Activated CD4-positive, alpha-beta T cell treated with anti-CD3 and anti-CD28 coated beads, Interleukin-10, Interleukin-2, amounts not matched to agents 100 ng/mL and 50 ng/mL, durations not matched to agents 16 hours and 8 hours (primary cell): ENCODE measurements at regions not wholly inside any gene's neighbourhood (a gene's known extent, or its start where the extent isn't known, plus 50 kb on each side); places are given as distances from the start of the nearest gene placed in this dataset.
"Not testable (repeated sequence)": the region's sequence is repeated elsewhere in the genome, so short reads cannot be mapped to it uniquely, and the experiment has no call there.

ENCODE experiments used
- DNase-seq: peaks from one replicate; pipeline ENCODE4 v3.0.0-alpha.2; 2020

DNA sequence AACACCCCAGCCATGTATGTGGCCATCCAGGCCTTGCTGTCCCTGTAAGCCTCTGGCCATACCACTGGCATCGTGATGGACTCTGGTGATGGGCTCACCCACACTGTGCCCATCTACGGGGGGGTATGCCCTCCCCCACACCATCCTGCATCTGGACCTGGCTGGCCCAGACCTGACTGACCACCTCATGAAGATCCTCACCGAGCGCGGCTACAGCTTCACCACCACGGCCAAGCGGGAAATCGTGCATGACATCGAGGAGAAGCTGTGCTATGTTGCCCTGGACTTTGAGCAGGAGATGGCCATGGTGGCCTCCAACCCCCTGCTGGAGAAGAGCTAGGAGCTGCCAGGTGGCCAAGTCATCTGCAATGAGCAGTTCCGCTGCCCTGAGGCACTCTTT is 80.4 kb upstream of the ZCCHC2 start:
- no peak for DNase-seq

DNA sequence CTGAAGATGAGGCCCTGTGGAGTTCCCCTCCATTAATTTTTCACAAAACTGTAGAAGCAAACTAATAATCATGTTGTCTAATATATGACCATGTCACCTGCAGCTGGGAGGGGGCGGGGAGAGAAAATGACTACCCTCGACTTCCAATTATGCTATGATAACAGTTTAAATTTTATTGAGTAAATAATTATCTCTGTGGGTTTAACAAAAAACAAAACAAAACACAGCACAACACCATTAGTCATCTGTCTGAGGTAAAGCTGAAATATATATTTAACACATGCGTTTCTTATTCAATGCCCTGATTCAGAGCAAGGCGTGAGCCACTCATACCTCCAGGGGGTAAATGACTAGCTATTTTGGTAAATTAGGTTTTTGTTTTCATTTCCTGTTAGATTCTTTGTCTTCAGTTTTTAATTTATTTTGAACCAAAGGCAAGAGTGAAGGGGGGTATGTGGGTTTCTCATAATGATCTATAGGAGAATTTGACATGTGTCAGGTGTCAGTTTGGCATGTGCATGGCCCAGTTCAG is 77.4 kb upstream of the ZCCHC2 start:
- peak; percentile 38 for DNase-seq

DNA sequence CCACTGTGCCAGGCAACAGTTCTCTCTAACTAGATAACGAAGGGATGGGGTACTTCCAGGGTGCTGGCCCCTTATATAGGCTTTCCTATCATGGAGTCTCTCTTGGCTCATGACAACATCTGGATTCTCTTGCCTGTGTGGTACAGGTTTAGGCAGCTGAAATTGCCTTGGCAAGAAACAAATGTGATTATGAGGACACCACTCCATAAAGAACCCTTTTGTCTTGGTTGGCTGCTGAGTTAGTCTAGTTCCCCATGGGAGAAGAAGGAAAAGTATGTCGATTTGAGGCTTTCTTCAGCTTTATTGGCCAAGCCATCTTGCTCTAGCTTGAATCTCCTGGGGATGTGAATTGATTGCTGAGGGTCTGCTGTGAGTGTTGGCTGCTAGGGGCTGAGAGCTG is 76.3 kb upstream of the ZCCHC2 start:
- DNase-seq: no peak

DNA sequence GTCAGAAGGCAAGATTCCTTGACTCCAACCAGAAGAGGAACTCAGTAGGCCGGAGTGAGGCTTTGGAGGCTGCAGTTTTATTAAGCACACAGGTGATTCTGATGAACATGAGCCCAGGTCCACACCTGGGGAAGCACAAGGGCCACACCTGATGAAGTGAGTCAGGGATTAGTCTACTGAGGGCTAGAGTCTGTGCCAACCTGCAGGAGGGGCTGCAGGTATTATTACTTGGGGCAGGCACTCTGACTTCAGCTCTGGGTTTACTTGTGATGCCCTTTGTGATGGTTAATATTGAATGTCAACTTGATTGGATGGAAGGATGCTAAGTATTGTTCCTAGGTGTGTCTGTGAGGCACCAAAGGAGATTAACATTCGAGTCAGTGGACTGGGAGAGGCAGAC is 75.2 kb upstream of the ZCCHC2 start:
- DNase-seq: no peak

DNA sequence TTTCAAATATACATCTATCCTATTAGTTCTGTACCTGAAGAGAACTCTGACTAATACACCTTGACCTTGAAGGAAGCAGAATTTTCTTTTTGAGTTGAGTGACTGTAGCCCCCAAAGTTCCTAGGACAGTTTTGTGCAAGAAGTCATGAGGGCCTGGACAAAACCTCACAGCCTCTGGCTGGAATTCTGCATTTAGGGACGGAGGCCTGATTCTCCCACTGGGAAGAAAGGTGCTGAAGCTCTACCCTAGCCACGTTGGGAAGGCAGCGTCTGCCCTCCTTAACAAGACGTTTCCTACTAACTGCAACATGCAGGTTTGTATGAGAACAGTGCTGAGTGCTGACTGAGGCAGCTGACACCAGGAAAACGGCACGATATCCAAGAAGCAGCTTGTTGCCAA is 74.4 kb upstream of the ZCCHC2 start:
- no peak for DNase-seq

DNA sequence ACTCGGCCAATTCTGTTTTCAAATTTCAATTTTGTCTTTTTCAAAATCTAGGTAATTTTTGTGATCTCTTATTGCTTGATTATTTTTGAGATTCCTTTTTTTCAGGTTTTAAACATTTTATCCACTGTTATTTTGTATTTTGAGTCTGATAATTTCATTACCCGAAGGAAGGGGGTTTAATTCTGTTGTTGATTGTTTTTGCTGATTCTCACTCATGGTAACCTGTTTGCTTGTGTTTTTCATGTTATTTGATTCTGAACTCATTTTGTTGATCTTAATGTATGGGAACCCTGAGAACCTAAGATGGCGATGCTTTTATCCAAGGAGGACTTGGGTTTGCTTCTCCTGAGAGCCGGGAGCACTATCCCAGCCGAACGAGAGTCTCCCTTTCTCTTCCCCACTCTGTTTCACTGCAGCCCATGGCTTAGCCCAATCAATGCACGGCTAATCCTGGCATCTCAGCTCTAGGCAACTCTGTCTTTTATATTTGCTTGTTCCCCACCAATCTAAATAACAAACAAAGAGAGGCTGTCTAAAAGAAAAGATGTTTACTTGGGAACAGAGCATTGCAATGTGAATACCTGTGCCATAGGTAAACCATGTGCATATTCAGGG is 73.2 kb upstream of the ZCCHC2 start:
- DNase-seq: no peak

DNA sequence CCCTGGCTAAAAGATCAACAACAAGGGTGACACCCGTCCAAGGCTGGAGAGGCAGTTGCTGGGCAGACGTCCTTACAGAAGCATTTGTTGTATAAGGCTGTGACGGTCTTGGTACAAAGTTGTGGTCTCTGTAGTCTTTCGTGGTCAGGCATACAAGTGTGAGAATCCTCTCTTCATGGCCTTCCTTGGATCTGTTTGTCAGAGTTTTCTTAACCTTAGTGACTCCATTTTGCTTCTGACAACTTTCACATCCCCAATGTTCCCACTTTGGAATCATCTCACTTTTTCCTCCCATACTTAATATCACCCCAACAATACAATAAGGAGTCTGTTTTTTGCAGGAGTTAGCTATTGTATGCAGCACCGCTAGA is 72.7 kb upstream of the ZCCHC2 start:
- DNase-seq: no peak

DNA sequence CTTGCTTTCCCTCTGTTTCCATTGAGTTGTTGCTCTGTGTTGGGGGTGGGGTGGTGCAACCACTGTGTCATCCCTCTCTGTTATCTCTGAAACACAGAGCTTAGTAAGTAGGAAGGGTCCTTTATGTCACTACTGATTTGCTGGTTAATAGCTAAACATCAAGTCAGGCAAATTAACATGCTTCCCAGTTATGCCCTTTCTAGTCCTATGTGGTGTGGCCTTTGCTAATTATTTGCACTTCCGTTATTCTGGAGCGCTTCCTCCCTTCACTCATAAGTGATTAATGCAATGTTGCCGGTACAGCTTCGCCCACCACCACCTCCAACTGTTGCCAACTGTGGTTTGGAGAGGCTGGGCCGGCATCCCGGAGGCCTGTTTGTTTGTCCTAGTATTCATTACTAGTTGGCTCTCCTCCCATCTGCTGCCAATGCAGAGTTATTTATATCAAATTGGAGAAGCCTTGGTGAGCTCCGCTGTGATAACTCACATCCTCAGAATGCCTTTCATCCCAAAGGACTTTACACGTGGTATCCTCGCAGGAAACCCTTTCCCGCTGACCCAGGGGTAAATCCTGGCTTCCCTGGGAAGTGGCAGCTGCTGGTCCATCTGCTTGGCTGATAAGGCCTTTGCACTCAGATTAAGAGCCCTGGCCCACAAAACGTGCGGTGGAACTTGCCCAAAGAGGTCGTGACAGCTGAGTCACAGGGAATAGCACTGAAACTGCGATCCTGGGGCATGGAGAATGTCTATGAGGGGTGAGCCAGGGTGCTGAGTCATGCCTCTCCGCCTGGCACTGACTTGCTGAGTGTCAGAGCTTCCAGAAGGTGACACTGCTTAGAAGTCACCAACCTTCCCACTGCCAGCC is 72.0 kb upstream of the ZCCHC2 start:
- DNase-seq: peak; percentile 3

DNA sequence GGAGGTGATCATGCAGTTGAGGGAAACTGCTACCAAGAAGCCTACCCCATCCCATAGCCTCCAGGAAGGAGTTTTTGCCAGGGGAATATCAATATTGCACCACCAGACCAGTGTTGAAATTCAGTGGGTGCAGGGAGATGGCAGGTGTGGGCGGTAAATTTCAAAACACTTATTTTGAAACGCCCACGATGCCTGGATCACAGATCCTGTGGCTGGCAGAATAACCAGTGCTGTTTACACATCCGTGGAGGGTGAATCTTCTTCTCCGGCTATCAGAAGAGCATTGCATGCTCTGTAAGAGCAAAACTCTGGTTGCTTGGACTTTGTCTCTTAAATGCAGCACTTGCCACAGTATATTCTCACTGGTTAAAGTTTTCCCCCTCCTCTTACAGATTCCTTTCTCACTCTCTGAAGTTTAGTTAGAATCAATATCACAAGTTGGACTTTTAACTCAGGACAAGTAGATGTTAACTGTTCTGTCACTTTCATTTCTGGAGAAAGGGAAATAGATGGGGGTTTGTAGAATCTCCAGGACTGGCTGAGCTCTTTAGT is 70.5 kb upstream of the ZCCHC2 start:
- peak; percentile 64 for DNase-seq

DNA sequence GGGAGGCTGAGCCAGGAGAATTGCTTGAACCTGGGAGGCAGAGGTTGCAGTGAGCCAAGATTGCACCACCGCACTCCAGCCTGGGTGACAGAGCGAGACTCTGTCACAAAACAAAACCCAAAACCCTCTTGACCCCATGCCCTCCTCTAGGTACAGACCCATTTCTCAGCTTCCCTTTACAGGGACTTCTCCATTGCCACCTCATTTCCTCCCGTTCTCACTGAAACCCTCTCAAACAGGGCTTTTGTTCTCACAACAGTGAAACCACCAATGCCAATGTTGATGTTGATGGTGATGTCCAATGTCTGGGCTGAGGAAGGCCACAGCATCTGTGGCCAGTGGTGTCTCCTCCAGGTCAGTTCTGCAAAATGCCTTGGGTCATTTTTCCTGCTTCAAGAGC is 69.0 kb upstream of the ZCCHC2 start:
- DNase-seq: peak; percentile 37

DNA sequence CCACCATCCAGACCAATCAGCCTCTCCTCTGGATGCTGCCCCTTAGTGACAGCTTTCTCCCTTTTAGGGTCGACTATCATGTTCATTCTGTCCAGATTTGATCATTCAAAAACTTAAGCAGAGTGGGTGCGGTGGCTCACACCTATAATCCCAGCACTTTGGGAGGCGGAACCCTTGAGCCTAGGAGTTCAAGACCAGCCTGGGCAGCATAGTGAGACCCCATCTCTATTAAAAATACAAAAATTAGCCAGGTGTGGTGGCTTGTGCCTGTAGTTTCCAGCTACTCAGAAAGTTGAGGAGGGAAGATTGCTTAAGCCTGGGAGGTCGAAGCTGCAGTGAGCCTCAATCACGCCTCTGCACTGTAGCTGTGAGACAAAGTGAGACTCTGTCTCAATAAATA is 68.3 kb upstream of the ZCCHC2 start:
- no peak for DNase-seq

DNA sequence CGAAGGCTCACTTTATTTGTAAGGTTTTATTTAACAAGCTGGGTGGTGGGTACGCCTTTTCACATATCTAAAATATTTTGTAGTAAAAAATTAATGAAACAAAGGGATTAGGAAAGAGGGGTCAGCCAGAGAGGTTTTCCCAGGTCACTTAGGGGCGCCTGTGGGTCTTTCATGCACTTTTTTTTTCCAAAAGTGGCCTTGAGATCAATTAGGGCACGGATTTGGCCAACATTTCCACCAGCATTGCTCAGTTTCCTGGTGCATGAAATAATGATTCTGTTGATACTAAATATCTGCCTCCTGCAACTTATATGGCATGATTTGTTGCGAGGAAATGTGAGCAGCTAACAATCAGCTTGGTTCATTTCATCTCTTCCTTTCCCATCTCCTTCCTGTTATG is 67.6 kb upstream of the ZCCHC2 start:
- DNase-seq: no peak

DNA sequence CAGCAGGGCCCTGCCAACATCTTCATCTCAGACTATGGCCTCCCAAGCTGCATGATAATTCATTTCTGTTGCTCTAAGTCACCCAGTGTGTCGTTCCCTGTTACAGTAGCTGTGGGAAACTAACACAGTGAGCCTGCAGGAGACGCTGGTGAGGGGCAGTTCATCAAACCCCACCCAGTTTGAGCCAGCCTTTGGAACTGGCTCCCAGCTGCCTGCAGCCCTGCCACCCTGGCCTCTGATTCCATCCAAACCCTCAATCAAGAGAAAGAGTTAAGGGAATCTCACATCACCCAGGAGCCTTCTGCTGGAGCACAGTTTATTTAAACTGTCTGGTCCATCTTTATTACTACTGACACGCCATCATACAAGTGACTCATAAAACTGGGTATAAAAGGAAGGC is 64.9 kb upstream of the ZCCHC2 start:
- DNase-seq: no peak

DNA sequence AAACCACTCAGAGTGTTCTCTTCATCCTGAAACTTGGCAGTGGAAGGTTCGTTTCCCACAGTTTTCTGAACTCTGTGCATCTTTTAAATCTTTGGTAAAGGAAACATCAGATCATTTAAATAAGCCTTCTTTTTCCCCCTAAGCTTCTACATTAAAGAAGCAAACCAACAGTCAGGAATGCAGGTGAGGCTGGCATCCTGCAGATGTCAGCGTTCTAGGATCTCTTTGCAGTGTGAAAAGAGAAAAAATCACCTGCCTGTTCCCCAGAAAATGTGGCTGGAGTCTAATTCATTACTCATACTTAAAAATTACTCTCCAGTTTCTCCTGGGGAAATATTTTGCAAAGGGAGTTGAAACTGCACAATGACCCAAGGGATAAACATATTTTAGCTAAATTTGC is 64.5 kb upstream of the ZCCHC2 start:
- DNase-seq: no peak

DNA sequence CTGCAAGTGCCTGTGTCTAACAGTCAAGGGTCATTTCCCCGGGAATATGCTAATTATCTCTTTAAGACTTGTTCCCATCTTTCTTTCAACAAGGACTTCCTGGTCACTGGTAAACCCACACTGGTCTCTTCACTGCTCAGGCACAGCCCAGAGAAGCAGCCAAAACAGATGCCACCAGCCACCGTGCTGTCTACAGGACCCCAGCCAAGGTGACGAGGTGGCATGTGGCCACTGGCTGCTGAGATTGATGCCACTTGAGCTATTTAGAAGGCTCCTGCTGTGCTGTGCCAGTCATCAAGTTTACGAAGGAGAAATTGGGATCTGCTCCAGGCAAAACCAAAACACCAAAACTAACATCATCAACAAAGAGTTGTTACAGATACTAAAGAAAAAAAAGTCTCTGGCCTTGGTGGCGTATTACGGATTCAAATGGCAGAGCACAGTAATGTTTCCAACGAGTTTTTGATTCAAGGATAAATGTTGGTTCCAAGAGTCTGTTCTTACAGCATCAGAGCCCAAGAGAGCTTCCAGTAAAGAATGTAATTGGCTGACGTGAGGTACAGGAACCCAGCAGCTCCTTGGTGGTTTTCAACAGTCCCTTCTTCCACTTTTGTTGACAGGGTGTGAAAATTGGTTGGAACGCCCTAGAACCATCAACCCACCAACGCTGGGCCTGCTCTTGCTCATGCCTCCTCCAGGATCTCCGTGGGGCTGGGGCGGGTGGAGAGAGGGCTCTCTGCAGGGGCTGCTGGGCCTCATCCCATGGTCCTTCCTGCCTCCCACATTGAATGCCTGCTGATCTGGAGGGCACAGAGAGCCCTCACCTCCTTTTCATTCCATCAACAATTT is 63.7 kb upstream of the ZCCHC2 start:
- no peak for DNase-seq

DNA sequence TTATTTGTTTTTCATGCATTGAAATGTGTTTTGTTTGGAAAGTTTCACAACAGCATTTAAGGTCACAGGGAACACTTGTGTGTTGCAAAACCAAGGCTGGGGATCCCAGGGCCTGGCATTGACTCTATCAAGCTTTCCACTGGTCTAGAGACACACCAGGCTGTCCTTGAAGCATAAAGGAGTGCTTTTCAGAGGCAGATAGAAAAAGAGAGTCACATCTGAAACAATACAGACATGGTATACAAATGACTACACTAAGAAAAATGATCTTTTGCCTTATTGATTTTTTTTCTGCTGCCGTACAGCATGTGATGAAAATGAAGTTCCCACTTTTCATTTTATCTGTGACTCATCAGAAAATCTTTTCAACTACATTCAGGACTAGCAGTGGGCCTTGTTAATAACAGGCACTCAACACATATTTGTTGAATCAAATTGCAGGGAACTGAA is 61.9 kb upstream of the ZCCHC2 start:
- DNase-seq: no peak

DNA sequence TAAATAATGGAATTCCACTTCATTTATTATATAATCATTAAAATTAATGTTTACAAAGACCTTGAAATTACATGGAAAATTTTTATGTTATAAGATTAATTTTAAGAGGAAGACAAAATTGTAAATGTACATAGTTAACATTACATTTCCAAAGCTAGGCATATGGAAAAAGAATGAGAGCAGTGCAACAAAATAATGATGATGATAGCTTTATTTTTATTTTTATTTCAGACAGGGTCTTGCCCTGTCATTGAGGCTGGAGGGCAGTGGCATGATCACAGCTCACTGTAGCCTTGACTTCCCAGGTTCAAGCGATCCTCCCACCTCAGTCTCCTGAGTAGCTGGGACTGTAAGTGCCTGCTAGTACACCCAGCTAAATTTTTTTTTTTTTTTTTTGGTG is 61.2 kb upstream of the ZCCHC2 start:
- DNase-seq: no peak

DNA sequence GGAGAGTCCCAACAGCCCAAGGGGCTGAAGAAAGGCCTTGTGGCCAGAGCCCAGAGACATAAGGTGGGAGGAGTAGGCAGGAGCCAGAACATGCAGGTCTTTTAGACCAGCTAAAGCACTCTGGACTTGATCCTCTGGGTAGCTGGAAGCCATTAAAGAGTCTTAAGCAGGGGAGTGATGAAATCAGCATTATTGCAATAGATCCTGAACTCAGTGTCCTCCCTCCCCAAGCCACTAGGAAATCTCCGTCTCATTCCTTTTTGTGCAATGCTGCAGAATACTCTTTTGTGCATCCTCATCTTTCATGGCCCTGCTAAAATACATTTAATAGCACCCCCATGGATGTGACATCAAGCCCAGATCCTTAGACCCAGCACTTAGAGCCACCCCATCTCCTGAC is 58.6 kb upstream of the ZCCHC2 start:
- DNase-seq: no peak

DNA sequence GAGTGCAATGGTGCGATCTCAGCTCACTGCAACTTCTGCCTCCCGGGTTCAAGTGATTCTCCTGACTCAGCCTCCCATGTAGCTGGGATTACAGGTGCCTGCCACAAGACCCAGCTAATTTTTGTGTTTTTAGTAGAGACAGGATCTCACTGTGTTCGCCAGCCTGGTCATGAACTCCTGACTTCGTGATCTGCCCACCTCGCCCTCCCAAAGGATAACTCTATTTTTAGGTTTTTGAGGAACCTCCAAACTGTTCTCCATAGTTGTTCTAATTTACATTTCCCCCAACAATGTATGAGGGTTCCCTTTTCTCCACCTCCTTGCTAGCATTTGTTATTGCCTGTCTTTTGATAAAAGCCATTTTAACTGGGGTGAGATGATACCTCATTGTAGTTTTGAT is 53.7 kb upstream of the ZCCHC2 start:
- DNase-seq: not testable (repeated sequence)
